Heart left ventricle (tissue), 13 donors: ENCODE measurements at regions not wholly inside any gene's neighbourhood (a gene's known extent, or its start where the extent isn't known, plus 50 kb on each side); places are given as distances from the start of the nearest gene placed in this dataset.

Experiments
- CTCF ChIP-seq, 12 donors: fragments of 200-600 bp; sonication (generic) in 4 of 12; IDR thresholded peaks; one replicate each; pipeline versions ENCODE4 v1.5.0 to v1.8.0; 2018 to 2022; ENCODE audit warnings: antibody characterized with exemption in 12 of 12, mild to moderate bottlenecking in 5 of 12
- POLR2A ChIP-seq, 2 donors: fragments of 450-650 bp; IDR thresholded peaks; one replicate each; pipeline ENCODE4 v1.6.1; 2017; ENCODE audit warnings: antibody characterized with exemption in 2 of 2, mild to moderate bottlenecking in 2 of 2, moderate library complexity in 2 of 2
- donor health status: ischemic (EF 13 %, LVEDD 7.1; RV severe dilation, severe dysfunction).
- donor health status: DM: no; HTN: yes; CAD: no.
- donor health status: DM: no; HTN: no; CAD: no.
- donor health status: ischemic (EF 25% LVEDD 6.9; RV normal size, moderate dysfunction).
- donor health status: ischemic (EF 25% LVEDD 5.7; RV mildly dilated, moderate dysfunction).
- donor health status: ischemic (EF 35%, LVEDD 5.7; RV mildly dilated, moderate dysfunction).
- donor health status: nonischemic (EF 11% LVEDD 7.7; RV severe dilation, severe dysfunction).
- donor health status: DM: yes; HTN: yes; CAD: no.
- donor health status: PGD.
- donor health status: ischemic (EF 29% LVEDD 5.4; RV normal size, mild dysfunction).
- donor health status: nonischemic (EF 23%, LVEDD 6.1; RV moderate dilation, normal function).

- no peak for TF ChIP-seq CTCF (IDR thresholded peaks at IDR 0.05)
- no peak for TF ChIP-seq POLR2A (IDR thresholded peaks at IDR 0.05)
Measured at GRCh38 chrX:42131856-42132255, 208.5 kb upstream of the CASK start.
